ENCODE measurements at regions not wholly inside any gene's neighbourhood (a gene's known extent, or its start where the extent isn't known, plus 50 kb on each side); places are given as distances from the start of the nearest gene placed in this dataset.

DNA sequence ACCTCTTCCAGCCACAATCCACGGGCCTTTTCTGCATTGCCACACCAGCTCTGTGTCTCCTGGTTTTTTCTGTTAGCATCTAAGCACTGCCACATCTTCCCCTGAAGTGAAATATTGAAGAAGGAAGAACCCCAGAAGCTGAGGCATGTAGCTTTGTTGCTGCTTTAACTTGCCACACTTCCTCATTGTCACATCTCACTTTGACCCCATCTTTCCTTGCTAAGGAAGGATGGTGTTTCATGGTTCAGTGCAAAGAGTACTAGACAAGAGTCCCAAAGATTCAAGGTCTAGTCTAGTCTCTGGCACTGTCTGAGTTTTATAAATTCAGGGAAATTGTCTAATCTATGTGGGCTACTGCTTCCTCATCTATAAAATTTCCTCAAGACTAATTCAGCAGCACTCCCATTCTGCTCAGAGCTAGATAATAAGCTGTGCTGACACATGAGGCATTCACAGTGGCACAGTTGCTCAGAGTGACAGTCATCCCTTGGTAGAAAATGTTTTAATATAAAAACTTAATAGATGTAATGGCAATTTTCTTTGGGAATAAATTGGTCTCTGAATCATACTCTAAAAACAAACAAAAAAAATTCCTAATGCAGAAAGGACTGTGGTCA lies 483.0 kb upstream of the ID2 start:
- no peak for TF ChIP-seq CREB1 (IDR thresholded peaks at IDR 0.05; ENCODE audit: low read depth)
- no peak for TF ChIP-seq CEBPB (IDR thresholded peaks at IDR 0.05)
- TF ChIP-seq, protein P1, sequence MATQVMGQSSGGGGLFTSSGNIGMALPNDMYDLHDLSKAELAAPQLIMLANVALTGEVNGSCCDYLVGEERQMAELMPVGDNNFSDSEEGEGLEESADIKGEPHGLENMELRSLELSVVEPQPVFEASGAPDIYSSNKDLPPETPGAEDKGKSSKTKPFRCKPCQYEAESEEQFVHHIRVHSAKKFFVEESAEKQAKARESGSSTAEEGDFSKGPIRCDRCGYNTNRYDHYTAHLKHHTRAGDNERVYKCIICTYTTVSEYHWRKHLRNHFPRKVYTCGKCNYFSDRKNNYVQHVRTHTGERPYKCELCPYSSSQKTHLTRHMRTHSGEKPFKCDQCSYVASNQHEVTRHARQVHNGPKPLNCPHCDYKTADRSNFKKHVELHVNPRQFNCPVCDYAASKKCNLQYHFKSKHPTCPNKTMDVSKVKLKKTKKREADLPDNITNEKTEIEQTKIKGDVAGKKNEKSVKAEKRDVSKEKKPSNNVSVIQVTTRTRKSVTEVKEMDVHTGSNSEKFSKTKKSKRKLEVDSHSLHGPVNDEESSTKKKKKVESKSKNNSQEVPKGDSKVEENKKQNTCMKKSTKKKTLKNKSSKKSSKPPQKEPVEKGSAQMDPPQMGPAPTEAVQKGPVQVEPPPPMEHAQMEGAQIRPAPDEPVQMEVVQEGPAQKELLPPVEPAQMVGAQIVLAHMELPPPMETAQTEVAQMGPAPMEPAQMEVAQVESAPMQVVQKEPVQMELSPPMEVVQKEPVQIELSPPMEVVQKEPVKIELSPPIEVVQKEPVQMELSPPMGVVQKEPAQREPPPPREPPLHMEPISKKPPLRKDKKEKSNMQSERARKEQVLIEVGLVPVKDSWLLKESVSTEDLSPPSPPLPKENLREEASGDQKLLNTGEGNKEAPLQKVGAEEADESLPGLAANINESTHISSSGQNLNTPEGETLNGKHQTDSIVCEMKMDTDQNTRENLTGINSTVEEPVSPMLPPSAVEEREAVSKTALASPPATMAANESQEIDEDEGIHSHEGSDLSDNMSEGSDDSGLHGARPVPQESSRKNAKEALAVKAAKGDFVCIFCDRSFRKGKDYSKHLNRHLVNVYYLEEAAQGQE (IDR thresholded peaks at IDR 0.05; ENCODE audit: low read depth), result no peak
- no peak for TF ChIP-seq TAF1 (IDR thresholded peaks at IDR 0.05; ENCODE audit: low read depth)
- no peak for TF ChIP-seq TEAD4 (IDR thresholded peaks at IDR 0.05)
- TF ChIP-seq, protein P2, sequence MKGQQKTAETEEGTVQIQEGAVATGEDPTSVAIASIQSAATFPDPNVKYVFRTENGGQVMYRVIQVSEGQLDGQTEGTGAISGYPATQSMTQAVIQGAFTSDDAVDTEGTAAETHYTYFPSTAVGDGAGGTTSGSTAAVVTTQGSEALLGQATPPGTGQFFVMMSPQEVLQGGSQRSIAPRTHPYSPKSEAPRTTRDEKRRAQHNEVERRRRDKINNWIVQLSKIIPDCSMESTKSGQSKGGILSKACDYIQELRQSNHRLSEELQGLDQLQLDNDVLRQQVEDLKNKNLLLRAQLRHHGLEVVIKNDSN (IDR thresholded peaks at IDR 0.05), result no peak
- TF ChIP-seq ZBTB7A (IDR thresholded peaks at IDR 0.05; ENCODE audit: low read depth), result no peak
- TF ChIP-seq NFIC (IDR thresholded peaks at IDR 0.05), result no peak
- TF ChIP-seq, protein P3, sequence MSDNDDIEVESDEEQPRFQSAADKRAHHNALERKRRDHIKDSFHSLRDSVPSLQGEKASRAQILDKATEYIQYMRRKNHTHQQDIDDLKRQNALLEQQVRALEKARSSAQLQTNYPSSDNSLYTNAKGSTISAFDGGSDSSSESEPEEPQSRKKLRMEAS (IDR thresholded peaks at IDR 0.05), result no peak
- TF ChIP-seq YY1 (IDR thresholded peaks at IDR 0.05; ENCODE audit: low read depth), result no peak
- TF ChIP-seq TCF12 (IDR thresholded peaks at IDR 0.05; ENCODE audit: low read depth), result no peak
- TF ChIP-seq EP300 (IDR thresholded peaks at IDR 0.05; ENCODE audit: borderline replicate concordance), result no peak
- no peak for TF ChIP-seq EGR1 (IDR thresholded peaks at IDR 0.05)
- no peak for TF ChIP-seq FOXM1 (IDR thresholded peaks at IDR 0.05; ENCODE audit: borderline replicate concordance, low read depth)
- no peak for TF ChIP-seq RAD21 (IDR thresholded peaks at IDR 0.05; ENCODE audit: low read depth)

GRCh38 chr2:8202132-8202531 lies 479.7 kb upstream of the ID2 start:
- TF ChIP-seq RAD21 (IDR thresholded peaks at IDR 0.05; ENCODE audit: low read depth) (no peak), CEBPB (IDR thresholded peaks at IDR 0.05) (no peak), EGR1 (IDR thresholded peaks at IDR 0.05) (no peak)
- TF ChIP-seq, protein P1 (IDR thresholded peaks at IDR 0.05; ENCODE audit: low read depth), result no peak

DNA sequence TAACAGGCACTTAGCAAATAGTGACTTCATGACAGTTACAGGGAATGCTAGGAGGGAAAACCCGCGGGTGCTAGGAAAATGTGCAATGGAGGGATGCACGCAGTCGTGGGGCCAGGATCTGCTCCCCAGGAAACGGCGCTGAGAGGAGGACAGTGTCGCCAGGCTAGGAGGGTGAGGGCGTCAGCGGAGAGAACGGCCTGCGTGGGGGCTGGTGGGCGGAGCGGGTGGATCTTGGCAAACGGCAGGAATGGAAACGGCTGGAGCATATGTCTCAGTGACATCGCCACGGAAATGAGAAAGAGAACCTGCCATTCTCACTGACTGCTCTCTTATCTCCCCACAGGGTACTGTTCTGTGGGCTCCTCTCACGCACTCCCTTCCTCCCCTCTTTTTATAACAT lies 478.5 kb upstream of the ID2 start:
- TF ChIP-seq, protein P1 (IDR thresholded peaks at IDR 0.05; ENCODE audit: low read depth), result no peak
- TF ChIP-seq CREB1 (IDR thresholded peaks at IDR 0.05; ENCODE audit: low read depth) (no peak), EP300 (IDR thresholded peaks at IDR 0.05; ENCODE audit: borderline replicate concordance) (no peak), EGR1 (IDR thresholded peaks at IDR 0.05) (no peak)

- TF ChIP-seq EP300 (IDR thresholded peaks at IDR 0.05; ENCODE audit: borderline replicate concordance) (no peak), NFIC (IDR thresholded peaks at IDR 0.05) (no peak), TAF1 (IDR thresholded peaks at IDR 0.05; ENCODE audit: low read depth) (no peak), EGR1 (IDR thresholded peaks at IDR 0.05) (no peak), ZBTB7A (IDR thresholded peaks at IDR 0.05; ENCODE audit: low read depth) (no peak), TCF12 (IDR thresholded peaks at IDR 0.05; ENCODE audit: low read depth) (no peak)
- TF ChIP-seq, protein P1 (IDR thresholded peaks at IDR 0.05; ENCODE audit: low read depth), result no peak
- TF ChIP-seq, protein P3 (IDR thresholded peaks at IDR 0.05), result no peak
These were observed 477.1 kb upstream of the ID2 start for GRCh38 chr2:8204711-8205110.
